GM12878 (cell line): ENCODE measurements at regions not wholly inside any gene's neighbourhood (a gene's known extent, or its start where the extent isn't known, plus 50 kb on each side); places are given as distances from the start of the nearest gene placed in this dataset.

ENCODE experiments used
- ATAC-seq: fragments of 200-7000 bp; cut with Tn5 transposase; 3 replicates; pipeline ENCODE4 v1.9.1; 2020; ENCODE audit warnings: mild to moderate bottlenecking, moderate library complexity
- BruUV-seq: library from RNA; stranded (reverse); fragments of 400-500 nt; replicated peaks from 2 replicates; lab custom pipeline; 2021; lab: Mats Ljungman, UMichigan
- CTCF ChIA-PET: fragments of 300-600 bp; sonication (Branson Sonifier 250); formaldehyde crosslinking; extraction: SDS; loops from one replicate; lab custom pipeline; 2021; ENCODE audit warnings: inconsistent platforms; lab: Yijun Ruan, JAX
- POLR2A ChIA-PET: fragments of 350-600 bp; formaldehyde crosslinking; extraction: SDS; loops from one replicate; lab custom pipeline; 2021; ENCODE audit warnings: inconsistent platforms; lab: Charles Lee
- RAD21 ChIA-PET: fragments of 300-600 bp; sonication (Branson Sonifier 250); formaldehyde crosslinking; loops from one replicate; lab custom pipeline; 2023; ENCODE audit warnings: antibody characterized with exemption; ENCODE audit not compliant: unreplicated experiment; lab: Charles Lee
- SMC1A ChIA-PET: fragments of 300-600 bp; sonication (Branson Sonifier 250); formaldehyde crosslinking; loops from one replicate; lab custom pipeline; 2023; ENCODE audit not compliant: unreplicated experiment, uncharacterized antibody; lab: Charles Lee
- DNase-seq: peaks from one replicate; pipeline ENCODE4 v3.0.0-alpha.2; 2011; ENCODE audit warnings: low read depth, low spot score
- FAIRE-seq: peaks from 3 replicates; lab custom pipeline; 2011; peaks lifted over from hg19 to GRCh38; lab: Jason Lieb, UNC
- H2AFZ ChIP-seq: 2 replicates; pipeline ENCODE4 v1.6.0; 2011; ENCODE audit warnings: low read depth, low read length, control low read depth; ENCODE audit not compliant: control insufficient read depth
- H3K27ac ChIP-seq: 2 replicates; pipeline ENCODE4 v1.5.1; 2011; ENCODE audit warnings: control low read depth; ENCODE audit not compliant: control insufficient read depth, insufficient read depth
- H3K27me3 ChIP-seq, 2 experiments: replicated peaks in 1 of 2; 2 replicates each; pipeline versions ENCODE4 v1.6.0 to v1.6.1; 2011; ENCODE audit warnings: low read length in 1 of 2; ENCODE audit not compliant: control insufficient read depth in 2 of 2, insufficient read depth in 2 of 2
- H3K36me3 ChIP-seq, 2 experiments: 2 replicates each; pipeline ENCODE4 v1.5.1; 2011; ENCODE audit warnings: low read length in 1 of 2; ENCODE audit not compliant: control insufficient read depth in 2 of 2, insufficient read depth in 2 of 2
- H3K4me1 ChIP-seq: 2 replicates; pipeline ENCODE4 v1.6.1; 2011; ENCODE audit warnings: mild to moderate bottlenecking, low read length, moderate library complexity, mixed read lengths; ENCODE audit not compliant: control insufficient read depth, insufficient read depth
- H3K4me2 ChIP-seq: 2 replicates; pipeline ENCODE4 v1.6.0; 2011; ENCODE audit warnings: control low read depth; ENCODE audit not compliant: control insufficient read depth, insufficient read depth
- H3K4me3 ChIP-seq: fragments of 200-600 bp; sonication (generic); 2 replicates; pipeline ENCODE4 v1.5.1; 2016
- H3K79me2 ChIP-seq: 2 replicates; pipeline ENCODE4 v1.6.0; 2011; ENCODE audit warnings: low read length; ENCODE audit not compliant: control insufficient read depth, insufficient read depth
- H3K9ac ChIP-seq: 2 replicates; pipeline ENCODE4 v1.8.0; 2011; ENCODE audit warnings: low read length, control low read depth, mixed read lengths; ENCODE audit not compliant: control insufficient read depth, insufficient read depth
- H3K9me3 ChIP-seq: replicated peaks from 3 replicates; pipeline ENCODE4 v1.5.1; 2011; ENCODE audit warnings: mild to moderate bottlenecking, low read length; ENCODE audit not compliant: control insufficient read depth, insufficient read depth
- H4K20me1 ChIP-seq: 2 replicates; pipeline ENCODE4 v1.6.0; 2011; ENCODE audit not compliant: control insufficient read depth, insufficient read depth
- CBX5 ChIP-seq: sonication (generic); IDR thresholded peaks from 2 replicates; pipeline ENCODE4 v1.6.1; 2016; ENCODE audit warnings: low read depth, moderate library complexity, mild to moderate bottlenecking, inconsistent platforms
- CREB1 ChIP-seq: IDR thresholded peaks from 2 replicates; pipeline ENCODE4 v1.6.1; 2012; ENCODE audit warnings: low read depth, mild to moderate bottlenecking, inconsistent platforms
- E2F4 ChIP-seq: IDR thresholded peaks from 2 replicates; pipeline ENCODE4 v1.6.1; 2012; ENCODE audit warnings: low read depth, low read length, improper control_type of control experiment
- GABPA ChIP-seq: IDR thresholded peaks from 2 replicates; pipeline ENCODE4 v1.6.1; 2014; ENCODE audit warnings: antibody characterized with exemption, low read depth, mild to moderate bottlenecking, inconsistent platforms
- HDAC2 ChIP-seq: fragments of 200-600 bp; sonication (generic); IDR thresholded peaks from 2 replicates; pipeline ENCODE4 v1.6.1; 2017
- MEF2A ChIP-seq: IDR thresholded peaks from 2 replicates; pipeline ENCODE4 v1.6.1; 2011; ENCODE audit warnings: low read depth, mild to moderate bottlenecking, low read length, moderate library complexity; ENCODE audit not compliant: insufficient read depth
- RB1 ChIP-seq: fragments of 450-650 bp; formaldehyde crosslinking; IDR thresholded peaks from 2 replicates; pipeline ENCODE4 v1.6.1; 2017; ENCODE audit warnings: mild to moderate bottlenecking, borderline replicate concordance
- RFX5 ChIP-seq: IDR thresholded peaks from 2 replicates; pipeline ENCODE4 v1.6.1; 2011; ENCODE audit warnings: low read depth, low read length, improper control_type of control experiment
- YBX1 ChIP-seq: fragments of 450-650 bp; IDR thresholded peaks from 2 replicates; pipeline ENCODE4 v1.6.1; 2016; ENCODE audit warnings: antibody characterized with exemption
- WGBS: methylation state at CpG from one replicate; pipeline ENCODE4 v1.1.6; 2016; ENCODE audit warnings: low lambda C conversion rate; ENCODE audit not compliant: insufficient replicate concordance, insufficient coverage; ENCODE audit errors: missing lambda C conversion rate; 5-methylcytosine and 5-hydroxymethylcytosine counted together
- in situ Hi-C: fragments of 300-500 bp; cut with MboI; formaldehyde crosslinking; loops from 9 replicates; pipeline ENCODE4 v1.14.3; 2018; ENCODE audit warnings: mixed read lengths
- intact Hi-C: fragments of 100-400 bp; cut with micrococcal nuclease; formaldehyde crosslinking; loops from one replicate; pipeline ENCODE4 v1.14.2; 2022; ENCODE audit not compliant: unreplicated experiment
- TF ChIP-seq, protein P1 (sequence below): fragments of 450-650 bp; formaldehyde crosslinking; IDR thresholded peaks from 2 replicates; pipeline ENCODE4 v1.4.0; 2022; ENCODE audit warnings: mild to moderate bottlenecking, moderate library complexity

GRCh38 chr7:125654076-125654475 lies 724.5 kb upstream of the POT1 start:
- H3K9me3 ChIP-seq, result no peaks in the 10 kb centered on the region; the same call in 2 of the 3 replicates
- POLR2A ChIA-PET, result no interaction called here

More at GRCh38 chr7:125654076-125654475, 724.5 kb upstream of the POT1 start:
- 13% methylated on average over 1 of the region's 1 CpG for WGBS
- BruUV-seq, result no TSS peak
- Histone ChIP-seq H3K79me2 (no peaks in the 10 kb centered on the region), H3K36me3 (no peaks in the 10 kb centered on the region), H3K4me3 (no peak overlapping the region), H2AFZ (no peak overlapping the region), H4K20me1 (no peaks in the 10 kb centered on the region), H3K27me3 (no peaks in the 10 kb centered on the region), H3K27ac (no peak overlapping the region), H3K4me2 (peak overlapping the region; percentile 25; the same call in 1 of the 2 replicates), H3K9ac (no peak overlapping the region), H3K4me1 (no peaks in the 10 kb centered on the region)
- in situ Hi-C loops, result no loop called here
- ChIA-PET CTCF (no interaction called here), RAD21 (no interaction called here), SMC1A (no interaction called here)
- intact Hi-C loops, result no loop called here
- DNase-seq (no peak), ATAC-seq (0 out of 3 replicates have a peak, but pooled peaks have one; percentile 37), FAIRE-seq (no peak)
- TF ChIP-seq GABPA (no peak), YBX1 (no peak), HDAC2 (no peak), RB1 (no peak), MEF2A (no peak), E2F4 (no peak), CBX5 (no peak), RFX5 (no peak), CREB1 (no peak)
- TF ChIP-seq, protein P1, sequence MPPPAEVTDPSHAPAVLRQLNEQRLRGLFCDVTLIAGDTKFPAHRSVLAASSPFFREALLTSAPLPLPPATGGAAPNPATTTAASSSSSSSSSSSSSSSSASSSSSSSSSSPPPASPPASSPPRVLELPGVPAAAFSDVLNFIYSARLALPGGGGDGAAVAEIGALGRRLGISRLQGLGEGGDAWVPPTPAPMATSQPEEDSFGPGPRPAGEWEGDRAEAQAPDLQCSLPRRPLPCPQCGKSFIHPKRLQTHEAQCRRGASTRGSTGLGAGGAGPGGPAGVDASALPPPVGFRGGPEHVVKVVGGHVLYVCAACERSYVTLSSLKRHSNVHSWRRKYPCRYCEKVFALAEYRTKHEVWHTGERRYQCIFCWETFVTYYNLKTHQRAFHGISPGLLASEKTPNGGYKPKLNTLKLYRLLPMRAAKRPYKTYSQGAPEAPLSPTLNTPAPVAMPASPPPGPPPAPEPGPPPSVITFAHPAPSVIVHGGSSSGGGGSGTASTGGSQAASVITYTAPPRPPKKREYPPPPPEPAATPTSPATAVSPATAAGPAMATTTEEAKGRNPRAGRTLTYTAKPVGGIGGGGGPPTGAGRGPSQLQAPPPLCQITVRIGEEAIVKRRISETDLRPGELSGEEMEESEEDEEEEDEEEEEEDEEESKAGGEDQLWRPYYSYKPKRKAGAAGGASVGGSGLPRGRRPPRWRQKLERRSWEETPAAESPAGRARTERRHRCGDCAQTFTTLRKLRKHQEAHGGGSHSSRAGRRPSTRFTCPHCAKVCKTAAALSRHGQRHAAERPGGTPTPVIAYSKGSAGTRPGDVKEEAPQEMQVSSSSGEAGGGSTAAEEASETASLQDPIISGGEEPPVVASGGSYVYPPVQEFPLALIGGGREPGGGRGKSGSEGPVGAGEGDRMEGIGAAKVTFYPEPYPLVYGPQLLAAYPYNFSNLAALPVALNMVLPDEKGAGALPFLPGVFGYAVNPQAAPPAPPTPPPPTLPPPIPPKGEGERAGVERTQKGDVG (CRISPR knock-in tag), result no peak
